OCI-LY7 (cell line): ENCODE measurements at regions not wholly inside any gene's neighbourhood (a gene's known extent, or its start where the extent isn't known, plus 50 kb on each side); places are given as distances from the start of the nearest gene placed in this dataset.

ENCODE experiments used
- BruUV-seq: library from RNA; stranded (reverse); fragments of 400-500 nt; replicated peaks from 2 replicates; lab custom pipeline; 2021; lab: Mats Ljungman, UMichigan
- CTCF ChIA-PET: fragments of 300-600 bp; sonication (Branson Sonifier 250); formaldehyde crosslinking; loops from one replicate; lab custom pipeline; 2022; ENCODE audit warnings: antibody characterized with exemption; ENCODE audit not compliant: unreplicated experiment; lab: Charles Lee
- POLR2A ChIA-PET: fragments of 300-600 bp; sonication (Branson Sonifier 250); formaldehyde crosslinking; loops from one replicate; lab custom pipeline; 2022; ENCODE audit warnings: antibody characterized with exemption; lab: Charles Lee
- DNase-seq: peaks from one replicate; pipeline ENCODE4 v3.0.0-alpha.2; 2015; ENCODE audit warnings: low spot score
- H2AFZ ChIP-seq: fragments of 200-600 bp; sonication (generic), shearing (Covaris generic); 2 replicates; pipeline ENCODE4 v1.6.1; 2014; ENCODE audit warnings: mild to moderate bottlenecking, antibody characterized with exemption, low read length, moderate library complexity
- H3K27ac ChIP-seq: fragments of 200-600 bp; sonication (generic); 2 replicates; pipeline ENCODE4 v1.5.1; 2014; ENCODE audit warnings: mixed run types, low read depth, mild to moderate bottlenecking, moderate library complexity, low read length, inconsistent platforms; ENCODE audit not compliant: poor library complexity, severe bottlenecking
- H3K36me3 ChIP-seq: fragments of 200-600 bp; sonication (generic); 2 replicates; pipeline ENCODE4 v1.6.1; 2014; ENCODE audit warnings: mild to moderate bottlenecking, antibody characterized with exemption, low read length, moderate library complexity, mixed read lengths; ENCODE audit not compliant: insufficient read depth
- H3K4me1 ChIP-seq: fragments of 200-600 bp; sonication (generic); 2 replicates; pipeline ENCODE4 v1.5.1; 2014; ENCODE audit warnings: mild to moderate bottlenecking, low read length; ENCODE audit not compliant: insufficient read depth, poor library complexity, severe bottlenecking
- H3K4me2 ChIP-seq: fragments of 200-600 bp; sonication (generic); 2 replicates; pipeline ENCODE4 v1.6.1; 2014; ENCODE audit warnings: mild to moderate bottlenecking, low read length
- H3K4me3 ChIP-seq: fragments of 200-600 bp; sonication (generic); 2 replicates; pipeline ENCODE4 v1.5.1; 2014; ENCODE audit warnings: mild to moderate bottlenecking, low read depth, low read length; ENCODE audit not compliant: poor library complexity, severe bottlenecking
- H3K79me2 ChIP-seq: fragments of 200-600 bp; sonication (generic); 2 replicates; pipeline ENCODE4 v1.6.1; 2016; ENCODE audit warnings: low read depth, mild to moderate bottlenecking, low read length, moderate library complexity, mixed read lengths; ENCODE audit not compliant: insufficient read depth
- H3K9me2 ChIP-seq: fragments of 200-600 bp; sonication (generic); 2 replicates; pipeline ENCODE4 v1.6.1; 2016; ENCODE audit warnings: mild to moderate bottlenecking, low read length, mixed read lengths; ENCODE audit not compliant: insufficient read depth
- H3K9me3 ChIP-seq: fragments of 200-600 bp; sonication (generic); 2 replicates; pipeline ENCODE4 v1.6.1; 2014; ENCODE audit warnings: mild to moderate bottlenecking, mixed run types, low read length, mixed read lengths
- H4K20me1 ChIP-seq: fragments of 200-600 bp; sonication (generic); 2 replicates; pipeline ENCODE4 v1.6.1; 2014; ENCODE audit warnings: mild to moderate bottlenecking, antibody characterized with exemption, low read length, moderate library complexity, mixed read lengths; ENCODE audit not compliant: insufficient read depth
- CTCF ChIP-seq: fragments of 200-600 bp; sonication (generic); conservative IDR thresholded peaks from 2 replicates; pipeline ENCODE4 v1.5.1; 2014; ENCODE audit warnings: mild to moderate bottlenecking, antibody characterized with exemption, low read length, moderate library complexity, mixed read lengths
- EZH2phosphoT487 ChIP-seq: fragments of 200-600 bp; sonication (generic); IDR thresholded peaks from 2 replicates; pipeline ENCODE4 v1.6.1; 2018; ENCODE audit warnings: low read depth, borderline replicate concordance, mild to moderate bottlenecking, mixed run types, antibody characterized with exemption, low read length, moderate library complexity, mixed read lengths
- intact Hi-C: fragments of 100-400 bp; cut with micrococcal nuclease; formaldehyde crosslinking; loops from one replicate; pipeline ENCODE4 v1.10.0; 2022; ENCODE audit not compliant: unreplicated experiment

- Histone ChIP-seq H3K4me2 (no peak overlapping the region), H3K9me2 (no peaks in the 10 kb centered on the region), H2AFZ (no peak overlapping the region), H3K9me3 (peaks cover 31% of the 10 kb centered on the region), H3K79me2 (no peaks in the 10 kb centered on the region), H3K27ac (no peak overlapping the region), H3K4me3 (no peak overlapping the region), H4K20me1 (no peaks in the 10 kb centered on the region), H3K4me1 (no peaks in the 10 kb centered on the region), H3K36me3 (no peaks in the 10 kb centered on the region)
- intact Hi-C loops: no loop called here
- ChIA-PET POLR2A (interaction anchor here (0.6 kb wide), 2 partner anchors 605 to 878 kb away, joined by 3 to 4 read pairs; no protein-coding TSS in a partner anchor), CTCF (no interaction called here)
- BruUV-seq: no TSS peak
- no peak for DNase-seq
- TF ChIP-seq EZH2phosphoT487 (no peak), CTCF (no peak)
Observed at GRCh38 chr2:144751142-144751905, 231.4 kb upstream of the ZEB2 start.

- CTCF ChIA-PET: no interaction called here
- no TSS peak for BruUV-seq
Observed at GRCh38 chr2:144749188-144749587, 229.3 kb upstream of the ZEB2 start.

More at GRCh38 chr2:144749188-144749587, 229.3 kb upstream of the ZEB2 start:
- H3K4me3 ChIP-seq: no peak overlapping the region
- H3K4me2 ChIP-seq: no peak overlapping the region
- POLR2A ChIA-PET: interaction anchor here (0.6 to 0.7 kb wide), 2 partner anchors 160 to 764 kb away, joined by 3 read pairs; no protein-coding TSS in a partner anchor
- no peaks in the 10 kb centered on the region for H3K79me2 ChIP-seq
- H2AFZ ChIP-seq: no peak overlapping the region
- H3K36me3 ChIP-seq: no peaks in the 10 kb centered on the region
- H4K20me1 ChIP-seq: no peaks in the 10 kb centered on the region
- no peak for TF ChIP-seq EZH2phosphoT487
- no peak for TF ChIP-seq CTCF
- H3K4me1 ChIP-seq: no peaks in the 10 kb centered on the region
- no peak for DNase-seq
- intact Hi-C loops: no loop called here
- no peaks in the 10 kb centered on the region for H3K9me2 ChIP-seq
- peaks cover 31% of the 10 kb centered on the region for H3K9me3 ChIP-seq
- no peak overlapping the region for H3K27ac ChIP-seq
